Erythroblast (primary cell): ENCODE measurements at regions not wholly inside any gene's neighbourhood (a gene's known extent, or its start where the extent isn't known, plus 50 kb on each side); places are given as distances from the start of the nearest gene placed in this dataset.

Experiments used
- GATA1 ChIP-seq: IDR thresholded peaks from 2 replicates; pipeline ENCODE4 v1.6.1; 2011; ENCODE audit warnings: low read depth, mild to moderate bottlenecking, control low read depth, low read length, moderate library complexity
- POLR2A ChIP-seq: IDR thresholded peaks from 2 replicates; pipeline ENCODE4 v1.6.1; 2011; ENCODE audit warnings: mild to moderate bottlenecking, low read length

DNA sequence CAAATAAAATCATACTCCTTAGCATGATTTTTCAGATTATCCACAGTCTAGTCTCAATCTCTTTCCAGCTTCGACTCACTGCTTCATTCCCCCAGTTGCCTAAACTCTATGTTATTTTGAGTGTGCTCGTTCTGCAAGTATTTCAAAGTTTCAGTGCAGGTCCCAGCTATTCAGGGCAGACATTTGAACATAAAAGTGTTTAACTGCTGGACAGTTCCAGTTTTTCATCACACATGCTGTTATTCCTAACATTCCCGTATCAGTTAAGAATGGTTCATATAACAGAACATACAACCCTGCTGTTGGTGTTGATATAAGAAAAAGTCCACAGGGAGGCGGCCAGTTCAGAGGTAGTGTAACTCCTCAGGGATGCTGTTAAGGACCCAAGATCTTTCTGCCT is 113.3 kb downstream of the SLIT2 start:
- TF ChIP-seq POLR2A (no peak), GATA1 (no peak)
